Astrocyte (in vitro differentiated cells and primary cell): ENCODE measurements at regions not wholly inside any gene's neighbourhood (a gene's known extent, or its start where the extent isn't known, plus 50 kb on each side); places are given as distances from the start of the nearest gene placed in this dataset.

Experiments used
- DNase-seq: peaks from one replicate; pipeline ENCODE4 v3.0.0-alpha.2; 2010; ENCODE audit warnings: low read depth
- FAIRE-seq: peaks from 2 replicates; lab custom pipeline; 2011; peaks lifted over from hg19 to GRCh38; lab: Jason Lieb, UNC
- H2AFZ ChIP-seq: 2 replicates; pipeline ENCODE4 v1.6.0; 2012; ENCODE audit warnings: low read depth, low read length, inconsistent platforms
- H3K27ac ChIP-seq: 2 replicates; pipeline ENCODE4 v1.5.1; 2011; ENCODE audit warnings: low read depth, low read length, inconsistent platforms
- H3K27me3 ChIP-seq: 2 replicates; pipeline ENCODE4 v1.6.0; 2011; ENCODE audit warnings: low read length, inconsistent platforms; ENCODE audit not compliant: insufficient read depth
- H3K36me3 ChIP-seq: 2 replicates; pipeline ENCODE4 v1.5.1; 2011; ENCODE audit warnings: low read length, inconsistent platforms; ENCODE audit not compliant: insufficient read depth
- H3K4me1 ChIP-seq: 2 replicates; pipeline ENCODE4 v1.5.1; 2011; ENCODE audit warnings: low read length, inconsistent platforms; ENCODE audit not compliant: insufficient read depth
- H3K4me2 ChIP-seq: 2 replicates; pipeline ENCODE4 v1.6.0; 2012; ENCODE audit warnings: low read length, inconsistent platforms
- H3K4me3 ChIP-seq: 2 replicates; pipeline ENCODE4 v1.5.1; 2011; ENCODE audit warnings: low read depth, mild to moderate bottlenecking, low read length, inconsistent platforms; ENCODE audit not compliant: insufficient read depth
- H3K79me2 ChIP-seq: 2 replicates; pipeline ENCODE4 v1.6.0; 2012; ENCODE audit warnings: mild to moderate bottlenecking, low read length, inconsistent platforms; ENCODE audit not compliant: insufficient read depth
- H3K9ac ChIP-seq: 2 replicates; pipeline ENCODE4 v1.6.0; 2012; ENCODE audit warnings: mild to moderate bottlenecking, low read length, inconsistent platforms
- H3K9me3 ChIP-seq: 2 replicates; pipeline ENCODE4 v1.5.1; 2012; ENCODE audit warnings: low read depth, mild to moderate bottlenecking, low read length, inconsistent platforms; ENCODE audit not compliant: insufficient read depth
- H4K20me1 ChIP-seq: 2 replicates; pipeline ENCODE4 v1.6.0; 2012; ENCODE audit warnings: low read length, inconsistent platforms; ENCODE audit not compliant: insufficient read depth
- H3K27ac Mint-ChIP-seq: one replicate; pipeline ENCODE4 v1.8.0; 2021; ENCODE audit warnings: mild to moderate bottlenecking, mixed read lengths; ENCODE audit not compliant: unreplicated experiment
- H3K27me3 Mint-ChIP-seq: one replicate; pipeline ENCODE4 v1.8.0; 2021; ENCODE audit warnings: low read depth, mixed read lengths; ENCODE audit not compliant: unreplicated experiment
- H3K36me3 Mint-ChIP-seq: one replicate; pipeline ENCODE4 v1.8.0; 2021; ENCODE audit warnings: low read depth, mixed read lengths; ENCODE audit not compliant: unreplicated experiment
- H3K4me1 Mint-ChIP-seq: one replicate; pipeline ENCODE4 v1.8.0; 2021; ENCODE audit warnings: low read depth, mixed read lengths; ENCODE audit not compliant: unreplicated experiment
- H3K4me3 Mint-ChIP-seq: one replicate; pipeline ENCODE4 v1.8.0; 2021; ENCODE audit warnings: mild to moderate bottlenecking, moderate library complexity, mixed read lengths; ENCODE audit not compliant: unreplicated experiment
- H3K9me3 Mint-ChIP-seq: one replicate; pipeline ENCODE4 v1.8.0; 2021; ENCODE audit warnings: mild to moderate bottlenecking, mixed read lengths; ENCODE audit not compliant: unreplicated experiment
- CTCF ChIP-seq: IDR thresholded peaks from 2 replicates; pipeline ENCODE4 v1.5.1; 2011; ENCODE audit warnings: low read depth, mild to moderate bottlenecking, inconsistent platforms, low read length, moderate library complexity; ENCODE audit not compliant: insufficient read depth
- EZH2 ChIP-seq: IDR thresholded peaks from 2 replicates; pipeline ENCODE4 v1.6.1; 2012; ENCODE audit warnings: mild to moderate bottlenecking, low read length, inconsistent platforms; ENCODE audit not compliant: insufficient read depth

GRCh38 chr3:153355559-153355958 lies 193.5 kb downstream of the RAP2B start:
- DNase-seq (no peak), FAIRE-seq (no peak)
- H3K36me3 ChIP-seq = no peaks in the 10 kb centered on the region
- Mint-ChIP-seq H3K4me1 (peaks cover 13% of the 10 kb centered on the region), H3K27me3 (no peaks in the 10 kb centered on the region), H3K9me3 (peaks cover 2% of the 10 kb centered on the region), H3K4me3 (no peak overlapping the region), H3K36me3 (no peaks in the 10 kb centered on the region), H3K27ac (no peak overlapping the region)
- no peaks in the 10 kb centered on the region for H3K79me2 ChIP-seq
- no peak overlapping the region for H2AFZ ChIP-seq
- no peaks in the 10 kb centered on the region for H4K20me1 ChIP-seq
- no peaks in the 10 kb centered on the region for H3K27me3 ChIP-seq
- no peak overlapping the region for H3K9ac ChIP-seq
- TF ChIP-seq EZH2 (no peak), CTCF (no peak)
- H3K4me1 ChIP-seq = peaks cover 8% of the 10 kb centered on the region
- H3K9me3 ChIP-seq = no peaks in the 10 kb centered on the region
- H3K4me2 ChIP-seq = no peak overlapping the region
- H3K27ac ChIP-seq = no peak overlapping the region
- no peak overlapping the region for H3K4me3 ChIP-seq

GRCh38 chr3:153356908-153357307 lies 194.9 kb downstream of the RAP2B start:
- H3K36me3 ChIP-seq = no peaks in the 10 kb centered on the region
- no peaks in the 10 kb centered on the region for H3K9me3 ChIP-seq
- no peak overlapping the region for H3K27ac Mint-ChIP-seq
- TF ChIP-seq EZH2 = no peak
- TF ChIP-seq CTCF = no peak
- peaks cover 2% of the 10 kb centered on the region for H3K9me3 Mint-ChIP-seq
- H3K4me3 ChIP-seq = no peak overlapping the region
- no peaks in the 10 kb centered on the region for H3K79me2 ChIP-seq
- no peak for DNase-seq
- no peak overlapping the region for H2AFZ ChIP-seq
- no peak overlapping the region for H3K9ac ChIP-seq
- no peak overlapping the region for H3K4me3 Mint-ChIP-seq
- no peaks in the 10 kb centered on the region for H3K27me3 Mint-ChIP-seq
- FAIRE-seq = no peak
- H4K20me1 ChIP-seq = no peaks in the 10 kb centered on the region
- no peak overlapping the region for H3K27ac ChIP-seq
- no peak overlapping the region for H3K4me2 ChIP-seq
- H3K4me1 Mint-ChIP-seq = peaks cover 3% of the 10 kb centered on the region
- H3K27me3 ChIP-seq = no peaks in the 10 kb centered on the region
- no peaks in the 10 kb centered on the region for H3K4me1 ChIP-seq
- no peaks in the 10 kb centered on the region for H3K36me3 Mint-ChIP-seq

- no peak overlapping the region for H3K27ac ChIP-seq
- no peak for DNase-seq
- no peaks in the 10 kb centered on the region for H3K36me3 Mint-ChIP-seq
These were observed 195.4 kb downstream of the RAP2B start for GRCh38 chr3:153357436-153357835.

More at GRCh38 chr3:153357436-153357835, 195.4 kb downstream of the RAP2B start:
- no peaks in the 10 kb centered on the region for H4K20me1 ChIP-seq
- no peaks in the 10 kb centered on the region for H3K79me2 ChIP-seq
- H3K36me3 ChIP-seq = no peaks in the 10 kb centered on the region
- no peak overlapping the region for H3K4me2 ChIP-seq
- no peaks in the 10 kb centered on the region for H3K9me3 ChIP-seq
- H3K9me3 Mint-ChIP-seq = peaks cover 2% of the 10 kb centered on the region
- H3K27me3 ChIP-seq = no peaks in the 10 kb centered on the region
- H3K4me3 ChIP-seq = no peak overlapping the region
- FAIRE-seq = no peak
- no peak overlapping the region for H3K27ac Mint-ChIP-seq
- H3K27me3 Mint-ChIP-seq = no peaks in the 10 kb centered on the region
- H3K9ac ChIP-seq = no peak overlapping the region
- H3K4me1 Mint-ChIP-seq = no peaks in the 10 kb centered on the region
- TF ChIP-seq EZH2 (no peak), CTCF (no peak)
- H3K4me3 Mint-ChIP-seq = no peak overlapping the region
- no peak overlapping the region for H2AFZ ChIP-seq
- H3K4me1 ChIP-seq = no peaks in the 10 kb centered on the region
